Inflammatory macrophage treated with lipopolysaccharide for 1 hour (primary cell): ENCODE measurements at regions not wholly inside any gene's neighbourhood (a gene's known extent, or its start where the extent isn't known, plus 50 kb on each side); places are given as distances from the start of the nearest gene placed in this dataset.
A peak's percentile ranks its signal among the peaks of the same experiment; 100 is the strongest.

ENCODE experiments used
- DNase-seq, 2 donors: peaks; one replicate each; pipeline ENCODE4 v3.0.0-alpha.2; 2020 to 2022

DNA sequence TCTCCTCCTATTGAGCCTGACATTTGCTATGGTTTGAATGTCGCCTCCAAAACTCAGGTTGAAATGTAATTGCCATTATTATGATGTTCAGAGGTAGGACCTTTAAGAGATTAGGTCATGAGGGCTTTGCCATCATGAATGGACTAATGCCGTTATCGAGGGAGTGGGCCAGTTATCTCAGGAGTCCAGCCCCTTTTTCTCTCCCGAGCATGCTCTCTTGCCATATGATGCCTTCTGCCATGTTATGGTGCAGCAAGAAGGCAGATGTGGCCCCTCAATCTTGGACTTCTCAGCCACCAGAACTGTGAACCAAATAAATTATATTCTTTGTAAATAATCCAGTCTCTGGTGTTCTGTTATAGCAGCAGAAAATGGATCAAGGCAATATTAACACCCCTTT, 323.5 kb downstream of the RRAGC start:
- DNase-seq: no peak

DNA sequence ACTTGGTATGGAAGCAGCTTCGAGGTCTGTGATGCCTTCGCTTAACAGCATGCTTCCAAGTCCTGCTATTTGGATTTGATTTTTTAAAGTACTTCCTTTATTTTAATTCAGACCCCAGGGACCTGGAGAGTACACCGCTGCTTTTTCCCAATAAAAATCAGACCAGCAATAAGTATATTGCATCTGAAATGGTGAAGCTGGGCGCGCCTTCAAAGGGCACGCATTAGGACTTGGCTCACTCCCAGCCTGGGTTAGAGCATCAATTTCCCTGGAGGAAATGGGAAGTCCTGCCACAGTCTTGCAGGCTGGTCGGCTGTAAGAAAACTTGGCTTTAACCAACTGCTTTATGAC, 325.1 kb downstream of the RRAGC start:
- no peak for DNase-seq

DNA sequence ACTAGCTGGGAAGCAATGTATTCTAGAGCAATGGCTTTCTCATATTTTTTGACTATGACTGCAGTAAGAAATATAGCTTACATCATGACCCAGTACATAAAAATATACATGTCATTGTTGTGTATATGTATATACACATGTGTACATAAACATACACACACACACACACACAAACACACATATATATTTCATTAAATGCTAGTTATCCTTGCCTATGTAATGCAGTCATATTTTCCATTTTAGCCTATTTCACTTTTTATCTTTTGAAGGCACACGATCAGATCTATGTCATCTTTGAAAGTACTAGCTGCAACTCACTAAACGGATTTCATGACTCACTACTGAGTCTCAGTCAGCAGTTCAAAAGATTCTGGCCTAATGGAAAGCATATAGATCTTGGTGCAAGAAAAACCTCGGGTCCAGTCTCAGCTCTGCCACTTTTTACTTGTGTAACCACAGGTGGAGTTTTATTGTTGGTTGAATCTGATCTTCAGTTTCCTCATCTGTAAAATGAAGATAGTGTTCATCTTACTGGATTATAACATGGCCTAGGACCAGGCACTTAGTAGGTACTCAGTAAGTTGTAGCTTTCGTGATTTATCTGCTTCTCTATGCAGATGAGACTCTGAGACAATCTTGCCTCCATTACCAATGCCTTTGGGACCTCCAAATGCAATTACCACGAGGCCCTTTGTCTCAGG, 325.6 kb downstream of the RRAGC start:
- DNase-seq: no peak

DNA sequence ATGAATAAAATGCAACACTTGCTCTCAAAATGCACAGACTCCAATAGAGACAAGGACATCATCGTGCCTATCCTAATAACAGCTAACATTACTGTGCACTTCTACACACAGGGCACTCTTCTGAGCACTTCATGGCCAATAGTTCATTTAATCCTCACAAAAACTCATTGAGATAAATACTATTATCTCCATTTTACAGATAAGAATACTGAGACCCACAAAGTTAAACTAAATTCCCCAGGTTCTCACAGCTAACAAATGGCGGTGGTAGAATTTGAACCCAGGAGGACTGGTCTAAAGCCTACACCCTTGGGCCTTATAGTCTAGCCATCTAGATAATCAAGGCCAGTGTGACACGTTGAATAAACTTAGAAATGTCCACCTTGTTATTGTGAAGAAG, 328.6 kb downstream of the RRAGC start:
- no peak for DNase-seq

- DNase-seq: no peak
These were observed 329.6 kb downstream of the RRAGC start for GRCh38 chr1:38529946-38530345.

GRCh38 chr1:38529391-38529790, 330.2 kb downstream of the RRAGC start:
- no peak for DNase-seq

DNA sequence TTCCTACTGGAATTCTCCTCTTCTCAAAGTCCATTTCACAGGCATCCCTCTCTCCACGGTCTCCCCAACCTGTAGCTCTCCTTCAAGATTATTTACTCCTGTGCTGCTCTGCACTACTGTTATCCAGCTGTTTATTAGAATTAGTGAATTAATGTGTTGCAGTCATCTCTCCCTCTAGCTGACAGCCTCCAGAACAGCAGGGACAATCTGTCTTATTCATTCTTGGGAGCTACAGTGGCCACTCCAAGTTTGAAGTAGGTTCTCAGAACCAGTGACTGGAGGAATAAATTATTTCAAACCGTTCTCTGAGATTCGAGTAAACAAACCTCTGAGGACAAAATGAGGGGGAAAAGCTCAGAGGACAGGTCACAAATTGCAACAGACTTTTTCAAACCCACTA, 330.9 kb downstream of the RRAGC start:
- DNase-seq: no peak

DNA sequence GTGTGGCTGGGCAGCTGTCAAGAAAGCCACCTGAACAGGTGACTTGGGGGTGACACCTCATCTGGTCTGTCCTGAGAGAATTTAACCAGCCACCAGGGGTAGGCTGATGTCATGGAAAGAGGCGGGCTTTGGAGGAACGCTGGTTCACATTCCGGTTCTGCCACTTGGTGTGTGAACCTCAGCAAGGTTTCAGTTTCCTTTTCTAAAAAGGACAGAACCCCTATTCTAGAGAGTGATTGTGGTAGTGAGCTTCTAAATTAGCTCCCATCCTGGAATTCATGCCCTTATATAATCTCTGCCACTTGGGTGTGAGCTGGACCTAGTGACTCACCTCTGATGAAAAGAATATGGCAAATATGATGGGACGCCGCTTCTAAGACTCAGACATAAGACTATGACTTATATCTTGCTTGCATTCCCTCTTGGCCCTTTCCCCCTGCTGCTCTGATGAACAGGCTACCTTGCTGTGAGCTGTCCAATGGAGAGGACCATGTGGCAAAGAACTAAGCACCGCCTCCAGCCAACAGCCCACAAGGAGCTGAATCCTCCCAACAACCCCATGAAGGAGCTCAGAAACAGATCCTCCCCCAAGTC, 332.1 kb downstream of the RRAGC start:
- no peak for DNase-seq

GRCh38 chr1:38526046-38526445, 333.5 kb downstream of the RRAGC start:
- DNase-seq: no peak

- DNase-seq: no peak
These were observed 334.1 kb downstream of the RRAGC start for GRCh38 chr1:38525343-38526043.

DNA sequence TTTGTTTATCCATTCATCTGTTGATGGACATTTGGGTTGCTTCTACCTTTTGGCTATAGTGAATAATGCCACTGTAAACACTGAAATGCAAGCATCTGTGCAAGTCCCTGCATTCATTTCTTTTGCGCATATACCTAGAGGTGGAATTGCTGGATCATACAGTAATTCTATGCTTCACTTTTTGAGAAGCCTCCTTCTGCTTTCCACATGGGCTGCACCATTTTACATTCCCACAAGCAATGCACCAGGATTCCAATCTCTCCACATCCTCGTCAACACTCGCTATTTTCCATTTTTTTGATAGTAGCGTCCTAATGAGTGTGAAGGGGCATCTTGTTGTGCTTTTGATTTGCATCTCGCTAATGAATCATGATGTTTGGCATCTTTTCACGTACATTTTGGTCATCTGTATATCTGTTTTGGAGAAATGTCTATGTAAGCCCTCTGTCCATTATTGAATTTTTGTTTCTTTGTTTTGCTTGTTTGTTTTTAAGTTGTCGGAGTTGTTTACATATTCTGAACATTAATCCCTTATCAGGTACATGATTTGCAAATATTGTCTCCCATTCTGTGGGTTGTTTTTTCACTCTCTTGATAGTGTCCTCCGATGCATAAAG, 335.4 kb downstream of the RRAGC start:
- no peak for DNase-seq

- DNase-seq: no peak
These were observed 336.0 kb downstream of the RRAGC start for GRCh38 chr1:38523568-38523939.

DNA sequence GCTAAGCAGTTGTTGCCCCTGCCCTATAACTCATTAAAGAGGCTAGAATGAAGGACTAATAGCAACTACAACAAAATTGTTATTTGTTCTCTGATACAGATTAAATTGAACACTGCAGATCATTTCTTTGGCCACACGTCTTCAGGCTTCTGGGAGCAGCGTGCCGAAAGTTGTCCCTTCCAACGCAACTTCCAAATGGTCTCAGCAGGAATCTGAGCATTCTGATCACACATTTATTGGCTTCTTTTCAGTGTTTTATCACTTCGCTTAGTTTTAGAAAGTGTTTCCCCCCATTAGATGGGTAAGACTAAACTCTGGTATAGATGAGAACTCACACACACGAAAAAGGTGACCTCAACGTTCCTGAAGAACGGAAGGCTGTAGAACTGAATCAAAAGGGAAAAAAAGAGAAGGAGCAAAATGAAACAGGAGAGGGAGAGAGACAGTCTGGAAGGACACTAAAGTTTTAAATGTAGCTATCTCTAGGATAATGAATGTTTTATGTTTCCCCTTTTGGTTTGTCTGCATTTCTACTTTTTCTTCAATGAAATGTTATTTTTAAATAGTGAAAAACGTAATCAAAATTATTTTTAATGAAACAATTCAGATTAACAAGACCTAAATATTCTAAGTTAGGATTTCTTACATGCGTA, 336.5 kb downstream of the RRAGC start:
- DNase-seq: no peak

- no peak for DNase-seq
These were observed 343.0 kb downstream of the RRAGC start for GRCh38 chr1:38516560-38516959.

DNA sequence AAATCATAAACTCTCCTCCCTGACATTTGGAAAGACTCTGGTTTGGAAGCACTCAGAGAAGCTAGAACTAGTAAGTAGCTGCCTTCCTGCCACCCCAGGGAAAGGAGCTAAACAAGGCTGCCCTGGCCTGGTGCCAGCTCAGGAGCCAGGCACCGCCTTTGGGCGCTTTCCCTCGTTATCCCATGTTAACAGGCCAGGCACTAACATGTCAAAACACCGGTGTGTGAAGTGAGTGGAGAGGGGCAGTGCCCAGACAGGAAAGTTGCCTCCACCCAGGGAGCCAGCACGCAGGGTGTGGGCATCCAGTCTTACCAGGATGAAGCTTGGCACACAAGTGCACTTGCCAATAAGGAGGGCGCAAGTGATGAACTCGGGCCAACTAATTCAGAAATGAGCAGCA, 346.8 kb downstream of the RRAGC start:
- DNase-seq: no peak

GRCh38 chr1:38512024-38512767, 347.4 kb downstream of the RRAGC start:
- no peak for DNase-seq

GRCh38 chr1:38508232-38508631, 351.3 kb downstream of the RRAGC start:
- DNase-seq: peak; percentile 78 to 83

GRCh38 chr1:38507563-38507962, 352.0 kb downstream of the RRAGC start:
- DNase-seq: no peak

DNA sequence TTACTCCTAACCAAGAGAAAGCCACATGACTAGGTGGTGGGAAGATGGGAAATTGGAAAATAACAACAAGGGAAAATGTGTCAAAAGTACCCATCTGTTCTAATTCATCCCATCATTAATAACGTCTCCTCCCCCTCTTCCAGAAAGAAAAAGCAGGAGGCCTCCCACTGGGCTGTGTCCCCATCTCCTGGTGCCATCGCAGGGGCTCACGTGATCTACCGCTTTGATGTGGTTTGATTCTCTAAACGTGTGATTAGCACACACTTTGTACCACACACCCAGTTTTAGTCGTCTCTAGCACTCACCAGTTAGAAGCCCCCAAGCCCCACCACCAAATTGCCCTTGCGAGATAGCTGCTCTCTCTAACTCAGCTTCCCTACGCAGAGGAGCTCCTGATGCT, 353.6 kb downstream of the RRAGC start:
- DNase-seq: no peak

- no peak for DNase-seq
These were observed 356.8 kb downstream of the RRAGC start for GRCh38 chr1:38502758-38503157.

DNA sequence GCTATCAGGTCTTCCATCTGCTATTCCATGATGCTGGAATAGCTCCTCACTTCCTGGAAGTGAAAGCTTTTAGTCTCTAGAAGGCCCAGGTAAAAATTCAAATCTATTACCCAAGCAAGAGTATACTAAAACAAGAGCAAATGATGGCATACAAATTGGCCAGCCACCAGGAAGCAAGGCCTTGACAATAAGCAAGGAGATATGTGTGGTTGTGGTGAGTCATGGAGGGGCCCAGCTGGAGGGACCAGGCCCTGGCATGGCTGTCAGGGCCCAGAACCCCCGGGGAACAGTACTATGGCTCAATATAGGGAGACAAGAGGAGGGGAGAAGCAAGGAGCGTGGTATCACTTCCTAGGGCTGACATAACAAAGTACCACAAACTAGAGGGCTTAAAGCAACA, 358.7 kb downstream of the RRAGC start:
- DNase-seq: no peak

DNA sequence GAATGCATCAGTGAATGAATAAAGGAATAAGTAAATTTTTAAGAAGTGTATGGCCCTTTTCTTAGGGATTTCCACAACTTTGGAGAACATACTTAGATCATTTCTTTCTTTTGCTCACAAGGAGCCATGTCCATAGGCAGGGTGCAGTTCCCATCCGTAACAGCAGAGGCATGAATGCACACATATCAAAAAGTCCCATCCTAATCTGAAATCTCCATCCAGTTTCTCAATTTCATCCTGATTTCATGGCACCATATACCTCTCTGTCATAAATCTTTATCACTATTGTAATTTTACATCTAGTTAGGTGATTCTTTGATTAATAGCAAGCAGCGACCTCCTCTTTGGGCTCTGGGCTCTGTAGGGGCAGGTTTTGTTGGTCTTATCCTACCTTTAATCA, 359.2 kb downstream of the RRAGC start:
- DNase-seq: peak in 1 of 2 donors; percentile 9

DNA sequence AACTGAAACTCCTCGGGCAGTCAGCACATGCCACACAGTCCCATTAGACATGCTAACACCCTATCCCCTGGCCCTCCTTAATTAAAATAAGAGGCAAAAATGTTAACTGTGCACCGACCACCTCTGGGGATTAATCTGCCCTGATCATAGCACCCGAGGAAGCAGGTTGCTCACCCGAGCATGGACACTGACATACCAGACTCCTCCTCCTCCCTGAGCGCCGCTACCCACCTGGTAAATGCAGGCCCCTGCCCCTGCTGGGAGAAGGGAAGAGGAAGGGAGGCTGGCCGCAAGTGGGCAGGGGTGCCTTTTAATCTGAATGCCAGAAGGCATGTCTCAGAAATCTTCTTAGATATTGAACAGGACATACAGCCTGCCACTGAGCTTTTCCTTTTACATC, 360.9 kb downstream of the RRAGC start:
- DNase-seq: no peak
